Calu3 (cell line): ENCODE measurements at regions not wholly inside any gene's neighbourhood (a gene's known extent, or its start where the extent isn't known, plus 50 kb on each side); places are given as distances from the start of the nearest gene placed in this dataset.

Experiments
- BruUV-seq: library from RNA; stranded (reverse); fragments of 400-500 nt; replicated peaks from 2 replicates; lab custom pipeline; 2021; lab: Mats Ljungman, UMichigan
- CTCF ChIA-PET: fragments of 300-600 bp; sonication (Branson Sonifier 250); formaldehyde crosslinking; loops from one replicate; lab custom pipeline; 2022; ENCODE audit warnings: antibody characterized with exemption; lab: Charles Lee
- DNase-seq: peaks from one replicate; pipeline ENCODE4 v3.0.0; 2022
- H3K27ac Mint-ChIP-seq: one replicate; pipeline ENCODE4 v1.8.0; 2022; ENCODE audit warnings: mixed read lengths; ENCODE audit not compliant: unreplicated experiment
- H3K27me3 Mint-ChIP-seq: one replicate; pipeline ENCODE4 v1.8.0; 2022; ENCODE audit warnings: mixed read lengths; ENCODE audit not compliant: unreplicated experiment
- H3K36me3 Mint-ChIP-seq: one replicate; pipeline ENCODE4 v1.8.0; 2022; ENCODE audit warnings: mild to moderate bottlenecking, moderate library complexity, mixed read lengths; ENCODE audit not compliant: insufficient read depth, unreplicated experiment
- H3K4me1 Mint-ChIP-seq: one replicate; pipeline ENCODE4 v1.8.0; 2022; ENCODE audit warnings: mild to moderate bottlenecking, low read depth, mixed read lengths; ENCODE audit not compliant: unreplicated experiment
- H3K4me3 Mint-ChIP-seq: one replicate; pipeline ENCODE4 v1.8.0; 2022; ENCODE audit warnings: mild to moderate bottlenecking, low read depth, moderate library complexity, mixed read lengths; ENCODE audit not compliant: unreplicated experiment
- H3K9me3 Mint-ChIP-seq: one replicate; pipeline ENCODE4 v1.8.0; 2022; ENCODE audit warnings: low read depth, mixed read lengths; ENCODE audit not compliant: unreplicated experiment
- CTCF ChIP-seq: fragments of 200-600 bp; IDR thresholded peaks from one replicate; pipeline ENCODE4 v1.8.0; 2022; ENCODE audit warnings: antibody characterized with exemption; ENCODE audit not compliant: unreplicated experiment
- intact Hi-C: fragments of 100-400 bp; cut with micrococcal nuclease; formaldehyde crosslinking; loops from one replicate; pipeline ENCODE4 v1.10.0; 2022; ENCODE audit not compliant: unreplicated experiment

GRCh38 chr21:31471865-31472264 lies 127.8 kb upstream of the TIAM1 start:
- no TSS peak for BruUV-seq
- Mint-ChIP-seq H3K27ac (no peak overlapping the region), H3K4me1 (no peaks in the 10 kb centered on the region), H3K36me3 (peaks cover 3% of the 10 kb centered on the region), H3K4me3 (no peak overlapping the region), H3K27me3 (no peaks in the 10 kb centered on the region), H3K9me3 (no peaks in the 10 kb centered on the region)
- no peak for TF ChIP-seq CTCF
- DNase-seq, result no peak
- CTCF ChIA-PET, result interaction anchor here (0.7 kb wide), 1 partner anchor 316 kb away, joined by 3 read pairs; no protein-coding TSS in a partner anchor
- intact Hi-C loops, result no loop called here

- TF ChIP-seq CTCF, result no peak
- Mint-ChIP-seq H3K4me3 (no peak overlapping the region), H3K4me1 (no peaks in the 10 kb centered on the region), H3K27me3 (no peaks in the 10 kb centered on the region), H3K36me3 (peaks cover 3% of the 10 kb centered on the region), H3K27ac (no peak overlapping the region), H3K9me3 (no peaks in the 10 kb centered on the region)
- intact Hi-C loops, result no loop called here
- CTCF ChIA-PET, result no interaction called here
- BruUV-seq, result no TSS peak
- no peak for DNase-seq
Measured at GRCh38 chr21:31470896-31471694, 127.0 kb upstream of the TIAM1 start.

GRCh38 chr21:31460980-31461379 lies 116.9 kb upstream of the TIAM1 start:
- Mint-ChIP-seq H3K4me1 (no peaks in the 10 kb centered on the region), H3K27me3 (no peaks in the 10 kb centered on the region), H3K36me3 (no peaks in the 10 kb centered on the region), H3K9me3 (no peaks in the 10 kb centered on the region), H3K4me3 (no peak overlapping the region), H3K27ac (no peak overlapping the region)
- CTCF ChIA-PET, result no interaction called here
- intact Hi-C loops, result no loop called here
- no TSS peak for BruUV-seq
- DNase-seq, result no peak
- no peak for TF ChIP-seq CTCF

GRCh38 chr21:31459457-31459856 lies 115.4 kb upstream of the TIAM1 start:
- Mint-ChIP-seq H3K27ac (no peak overlapping the region), H3K36me3 (no peaks in the 10 kb centered on the region), H3K4me1 (no peaks in the 10 kb centered on the region), H3K9me3 (no peaks in the 10 kb centered on the region), H3K4me3 (no peak overlapping the region), H3K27me3 (no peaks in the 10 kb centered on the region)
- intact Hi-C loops, result no loop called here
- CTCF ChIA-PET, result interaction anchor here (0.6 kb wide), 1 partner anchor 55 kb away, joined by 3 read pairs; no protein-coding TSS in a partner anchor
- no peak for TF ChIP-seq CTCF
- no peak for DNase-seq
- BruUV-seq, result no TSS peak
